GM19438 (cell line): ENCODE measurements at regions not wholly inside any gene's neighbourhood (a gene's known extent, or its start where the extent isn't known, plus 50 kb on each side); places are given as distances from the start of the nearest gene placed in this dataset.
"Not testable (repeated sequence)": the region's sequence is repeated elsewhere in the genome, so short reads cannot be mapped to it uniquely, and the experiment has no call there.

Experiments
- ATAC-seq: cut with Tn5 transposase; IDR thresholded peaks from one replicate; pipeline ENCODE4 v1.9.1; 2021; ENCODE audit warnings: low read depth; ENCODE audit not compliant: unreplicated experiment

DNA sequence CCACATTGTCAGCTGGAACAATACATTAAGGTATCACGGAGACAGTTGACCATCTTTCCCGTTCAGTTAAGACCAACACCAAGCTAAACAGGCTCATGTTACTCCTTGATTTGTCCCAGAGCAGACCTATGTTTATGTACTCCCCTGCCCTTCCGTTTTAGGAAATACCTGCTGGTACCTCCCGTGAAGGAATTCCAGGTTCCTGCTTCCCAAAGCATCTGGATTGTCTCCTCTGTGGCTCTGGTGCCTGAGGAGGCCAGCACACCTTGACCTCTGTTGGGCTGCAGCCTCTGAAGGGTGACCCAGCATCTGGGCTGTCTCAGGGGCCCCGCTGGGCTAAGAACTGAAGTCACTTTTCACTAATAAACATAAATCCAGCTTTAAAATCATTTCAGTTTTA, 647.8 kb upstream of the MARCKS start:
- ATAC-seq, result no peak

DNA sequence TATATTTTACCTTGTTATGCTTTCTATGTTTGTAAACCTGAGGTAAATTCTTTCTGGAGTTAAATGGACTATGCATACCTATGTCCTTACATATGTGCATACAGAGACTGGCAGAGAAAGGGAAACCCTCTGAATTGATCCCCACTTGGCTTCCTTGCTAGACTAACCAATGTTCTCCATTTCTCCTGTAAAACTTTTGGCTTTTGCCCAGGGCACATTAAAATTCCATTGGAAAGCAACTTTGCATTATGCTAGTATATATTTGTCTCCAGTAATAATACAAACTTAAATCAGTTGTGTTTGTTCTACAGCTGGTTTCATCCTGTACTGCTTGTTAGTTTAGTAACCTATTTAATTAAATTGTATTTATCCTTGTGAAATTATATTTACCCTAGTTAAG, 646.0 kb upstream of the MARCKS start:
- no peak for ATAC-seq

DNA sequence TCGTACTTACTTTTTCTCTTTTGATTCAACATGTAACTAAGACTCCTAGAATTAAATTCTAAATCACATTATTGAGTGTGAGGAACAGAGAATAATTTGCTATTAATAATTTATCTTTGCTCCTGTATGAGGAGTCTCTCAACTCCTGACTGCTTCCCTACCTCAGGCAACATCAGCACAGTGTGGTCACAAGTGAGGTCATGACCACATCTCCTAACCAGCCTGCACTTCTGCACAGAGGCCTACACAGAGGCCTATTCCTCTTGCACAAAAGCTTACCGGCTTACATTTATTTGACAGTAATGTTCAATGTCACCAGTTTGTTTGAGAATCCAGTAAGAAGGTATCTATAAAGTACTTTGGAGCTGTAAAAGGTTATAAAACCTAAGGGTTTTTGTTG, 637.4 kb upstream of the MARCKS start:
- ATAC-seq, result no peak

DNA sequence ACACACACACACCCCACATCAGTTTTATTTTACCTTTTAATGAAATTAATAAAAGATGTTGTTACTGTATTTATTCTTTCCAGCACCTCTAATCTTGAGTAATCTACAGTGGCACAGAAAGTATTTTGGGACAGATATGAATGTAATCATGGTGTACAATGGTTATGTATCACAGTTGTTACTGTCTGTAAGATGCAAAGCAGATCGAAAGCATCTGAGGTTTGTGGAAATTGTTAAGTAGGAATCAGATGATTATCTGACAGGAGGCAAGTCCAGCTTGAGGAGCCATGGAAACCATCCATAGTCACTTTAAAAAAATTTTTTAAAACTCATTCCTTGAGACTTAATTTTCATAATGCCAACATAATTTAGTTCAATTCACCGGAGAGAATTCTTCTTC, 636.3 kb upstream of the MARCKS start:
- ATAC-seq, result no peak

DNA sequence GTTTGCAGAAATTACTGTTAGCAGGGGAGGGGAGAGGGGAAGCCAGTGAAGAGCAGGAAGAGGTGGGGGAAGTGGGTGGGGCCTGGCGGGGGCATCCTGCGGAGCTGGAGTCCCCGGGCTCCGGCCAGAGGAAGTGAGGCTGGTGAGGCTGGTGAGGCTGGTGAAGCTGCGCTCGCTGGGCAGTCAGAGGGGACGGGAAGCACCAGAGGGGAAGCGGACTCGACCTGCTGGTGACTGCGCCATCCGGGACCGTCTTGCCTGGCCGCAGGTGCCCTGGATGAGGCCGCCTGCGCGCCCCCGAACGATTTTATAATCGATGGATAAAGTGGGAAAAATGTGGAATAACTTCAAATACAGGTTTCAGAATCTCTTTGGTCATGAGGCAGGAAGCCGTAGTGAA, 635.3 kb upstream of the MARCKS start:
- no peak for ATAC-seq

DNA sequence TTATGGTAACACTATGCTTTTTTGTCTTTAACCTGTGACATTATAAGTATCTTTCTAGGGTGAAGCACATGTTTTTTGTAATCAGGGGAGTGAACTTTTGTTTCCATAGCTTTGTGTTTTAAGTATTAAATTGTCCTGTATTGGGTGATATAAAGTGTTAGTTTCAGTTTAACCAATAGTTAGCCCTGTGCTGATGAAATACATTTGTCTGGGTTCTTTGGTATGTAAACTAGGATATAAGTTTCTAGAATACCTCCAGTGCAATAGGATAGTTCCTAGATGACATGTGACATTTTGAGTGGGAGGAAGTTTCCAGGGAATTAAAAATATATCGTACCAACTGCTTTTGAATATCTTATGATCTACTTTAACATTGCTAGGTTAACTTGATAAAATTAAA, 611.0 kb upstream of the MARCKS start:
- no peak for ATAC-seq

DNA sequence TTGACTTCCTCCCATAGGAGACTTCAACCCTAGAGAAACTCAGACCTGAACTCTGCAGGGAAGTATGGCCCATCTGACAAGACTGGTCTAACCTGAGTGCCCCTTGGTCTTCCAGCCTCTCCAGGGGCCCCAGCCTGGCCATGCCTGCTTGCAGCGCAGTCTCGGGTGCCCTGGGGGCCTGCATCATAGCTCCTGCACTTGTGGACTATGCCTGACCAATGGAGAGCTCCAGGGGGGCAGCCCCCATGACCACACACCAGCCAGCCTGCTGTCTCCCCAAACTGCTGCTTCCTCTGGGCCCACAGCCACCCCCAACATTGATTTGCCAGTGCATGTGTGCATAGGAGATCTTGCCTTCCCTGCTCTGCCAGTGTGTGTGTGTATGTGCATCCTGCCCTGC, 608.6 kb upstream of the MARCKS start:
- no peak for ATAC-seq

DNA sequence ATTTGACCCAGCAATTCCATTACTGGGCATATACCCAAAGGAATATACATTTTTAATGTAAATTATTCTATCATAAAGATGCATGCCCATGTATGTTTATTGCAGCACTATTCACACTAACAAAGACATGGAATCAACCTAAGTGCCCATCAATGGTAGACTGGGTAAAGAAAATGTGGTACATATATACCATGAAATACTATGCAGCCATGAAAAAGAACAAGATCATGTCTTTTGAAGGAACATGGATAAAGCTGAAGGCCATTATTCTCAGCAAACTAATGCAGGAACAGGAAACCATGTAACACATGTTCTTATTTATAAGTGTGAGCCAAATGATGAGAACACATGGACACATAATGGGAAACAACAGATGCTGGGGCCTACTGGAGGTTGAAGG, 603.0 kb upstream of the MARCKS start:
- not testable (repeated sequence) for ATAC-seq

DNA sequence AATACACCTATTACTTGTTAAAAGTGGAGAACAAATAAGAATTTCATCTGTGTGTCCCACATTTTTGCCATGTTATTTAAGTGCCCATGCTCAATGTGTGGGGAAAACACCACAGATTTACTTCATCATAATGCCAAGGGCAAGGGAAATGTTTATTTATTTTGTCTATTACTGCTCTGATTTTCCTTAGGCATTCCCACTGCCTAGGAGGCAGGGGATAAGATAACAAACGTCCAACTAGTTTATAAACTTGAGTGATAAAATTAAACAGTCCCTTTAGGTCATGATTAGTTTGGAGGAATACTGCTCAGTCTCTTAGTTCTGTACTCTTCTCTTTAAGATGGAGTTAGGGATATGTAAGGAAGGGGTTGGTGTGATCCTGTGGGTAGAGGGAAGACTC, 598.4 kb upstream of the MARCKS start:
- no peak for ATAC-seq

DNA sequence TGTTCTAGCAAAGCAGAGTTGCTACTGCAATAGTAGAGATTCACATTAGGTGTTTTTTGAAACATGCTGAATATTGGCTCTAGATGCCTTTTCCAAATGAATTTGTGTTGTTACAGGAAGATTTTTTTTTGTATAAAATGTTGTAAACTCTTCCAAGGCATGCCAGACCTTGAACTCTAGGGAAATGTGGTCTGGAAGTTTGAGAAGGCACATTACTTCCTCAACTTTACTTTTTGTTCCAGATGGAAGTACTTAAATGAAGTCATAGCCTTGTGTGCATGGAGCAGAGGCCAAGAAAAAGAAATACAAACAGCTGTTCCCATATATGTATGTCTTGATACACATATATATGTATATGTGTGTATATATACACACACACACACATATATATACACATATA, 585.7 kb upstream of the MARCKS start:
- ATAC-seq, result no peak

DNA sequence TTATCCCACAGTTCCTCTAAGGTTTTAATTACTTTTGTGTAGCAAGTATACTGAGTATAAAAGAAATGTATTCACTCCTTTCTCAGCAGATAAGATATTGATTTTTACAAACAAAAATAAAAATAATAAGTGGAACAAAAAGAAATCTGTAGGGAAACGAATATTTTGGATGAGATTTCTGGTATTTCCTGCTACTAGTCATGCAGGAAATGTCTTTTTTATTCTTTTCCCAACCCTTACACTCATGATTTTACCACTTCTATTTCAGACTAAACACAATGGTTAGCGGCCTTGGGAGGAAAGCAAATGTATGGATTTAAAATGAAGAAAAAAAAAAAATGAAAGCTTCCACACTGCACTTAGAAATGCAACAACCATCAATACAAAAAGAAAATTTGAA, 580.5 kb upstream of the MARCKS start:
- ATAC-seq, result no peak

DNA sequence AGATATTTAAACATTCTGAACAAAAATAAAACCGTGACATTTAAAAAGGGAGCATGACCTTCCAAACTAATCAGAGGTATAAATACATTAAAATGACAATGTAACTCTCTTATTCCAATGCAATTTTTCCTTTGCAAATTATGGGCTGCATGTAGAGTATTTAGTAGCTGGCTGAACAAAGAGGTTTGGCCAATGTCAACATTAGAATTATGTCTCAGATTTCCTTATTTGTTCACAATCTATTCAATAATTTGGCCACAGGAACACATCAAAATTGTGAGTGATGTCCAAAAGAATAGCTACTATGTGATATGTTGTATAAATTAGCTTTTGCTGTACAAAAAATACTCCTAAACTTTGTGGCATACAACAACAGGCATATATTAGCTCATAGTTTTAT, 580.0 kb upstream of the MARCKS start:
- no peak for ATAC-seq

DNA sequence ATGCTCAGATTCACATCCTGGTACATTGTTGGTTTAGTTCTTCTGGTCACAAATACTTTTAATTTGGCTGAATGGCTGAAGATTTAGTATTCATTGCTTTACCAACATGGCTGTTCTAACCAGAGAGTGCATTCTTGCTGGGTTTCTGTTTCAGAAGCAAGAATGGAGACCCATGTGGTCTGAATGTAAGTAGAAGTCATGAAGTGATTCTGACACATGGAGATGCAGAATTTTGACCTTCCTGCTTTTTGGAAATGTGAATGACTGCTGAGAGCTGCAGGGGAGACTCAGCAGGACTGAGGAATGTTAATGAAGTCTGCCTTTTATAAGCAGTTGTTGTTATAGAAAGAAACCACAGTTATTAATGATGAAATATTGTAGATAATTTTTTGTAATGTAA, 576.1 kb upstream of the MARCKS start:
- ATAC-seq, result no peak

DNA sequence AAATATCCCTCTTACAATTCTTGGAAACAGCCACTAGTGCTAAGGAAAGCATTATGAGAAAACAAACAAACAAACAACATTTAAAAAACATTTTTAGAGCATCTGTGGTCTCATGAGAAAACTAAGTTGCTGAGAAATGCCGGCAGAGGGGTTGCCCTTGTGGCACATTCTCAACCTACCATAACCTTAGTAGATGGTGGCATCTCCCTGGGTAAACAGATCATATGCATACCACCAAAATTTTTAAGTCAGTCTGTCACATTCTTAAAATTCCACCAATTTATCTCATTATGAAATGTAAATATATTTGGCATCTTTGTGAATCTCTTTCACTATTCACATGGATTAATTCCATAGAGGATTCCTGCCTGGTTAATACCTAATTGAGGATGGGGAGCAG, 575.7 kb upstream of the MARCKS start:
- ATAC-seq, result no peak

DNA sequence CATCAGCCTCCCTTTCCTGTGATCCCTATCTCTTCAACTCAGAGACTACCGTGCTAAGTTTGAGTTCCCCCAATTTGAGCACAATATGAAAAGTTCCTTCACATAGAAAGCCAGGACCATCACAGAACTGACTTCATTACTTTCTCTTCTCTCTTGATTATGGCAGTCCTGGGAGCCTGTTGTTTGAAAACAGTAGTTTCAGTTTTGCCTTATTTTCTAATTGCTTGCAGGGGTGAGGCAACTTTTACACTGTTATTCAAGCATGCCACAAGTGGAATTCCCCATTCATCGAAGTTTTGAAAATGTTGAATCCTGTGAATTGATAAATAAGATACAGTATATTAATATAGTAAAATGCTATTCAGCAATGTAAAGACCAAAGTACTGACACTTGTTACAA, 569.7 kb upstream of the MARCKS start:
- ATAC-seq, result no peak

DNA sequence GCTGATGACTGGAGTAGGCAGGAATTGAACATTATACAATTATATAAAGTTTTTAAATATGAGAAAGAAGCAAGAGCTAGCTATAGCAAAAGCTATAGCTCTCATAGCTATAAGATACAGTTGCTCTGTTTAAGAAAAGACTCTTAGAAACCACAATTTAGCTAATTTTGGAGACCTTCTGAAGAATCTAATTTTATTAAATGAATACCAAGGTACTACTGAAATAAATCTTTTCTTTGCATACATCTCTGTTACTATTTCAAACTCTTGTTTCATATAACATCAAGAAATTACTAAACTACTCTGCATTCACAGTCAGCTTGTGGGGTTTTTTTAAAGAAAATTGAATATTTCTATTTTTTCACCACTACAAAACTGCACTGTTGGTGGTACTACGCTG, 568.7 kb upstream of the MARCKS start:
- ATAC-seq, result no peak

DNA sequence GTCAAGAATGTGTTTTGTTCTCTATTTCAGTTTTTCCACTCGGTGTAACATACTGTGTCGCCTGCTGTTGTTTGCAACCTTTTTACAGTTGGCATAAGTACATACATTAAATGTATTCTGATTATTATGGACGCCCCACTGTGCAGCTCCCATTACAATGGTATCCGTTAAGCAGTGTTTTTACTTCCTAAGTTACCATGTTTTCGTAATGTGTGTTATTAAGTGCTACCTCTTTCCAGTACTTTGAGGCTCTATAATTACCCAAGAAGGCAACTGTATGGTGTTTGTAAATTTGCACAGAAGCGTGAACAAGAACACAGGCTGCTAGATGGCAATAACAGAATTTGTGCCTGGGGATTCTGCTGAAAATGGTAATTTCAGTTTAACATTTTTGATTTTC, 568.0 kb upstream of the MARCKS start:
- ATAC-seq, result no peak

DNA sequence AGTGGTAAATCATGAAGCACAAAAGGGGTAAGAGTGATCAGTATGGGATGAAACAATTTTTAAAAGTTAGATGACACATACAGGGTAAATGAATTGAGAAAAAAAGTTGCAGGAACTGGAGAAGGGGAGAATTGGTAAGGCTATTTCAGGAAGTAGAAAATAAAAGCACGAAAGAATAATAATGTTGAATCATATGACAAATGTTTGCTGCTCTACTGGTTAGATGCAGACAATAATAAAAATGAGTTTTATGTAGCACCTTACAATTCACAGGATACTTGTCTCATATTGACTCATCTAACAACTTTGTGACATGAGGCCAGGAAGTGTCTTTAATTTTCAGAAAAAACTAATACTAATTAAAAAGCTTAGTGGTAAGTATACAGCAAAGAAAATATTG, 566.5 kb upstream of the MARCKS start:
- ATAC-seq, result no peak

DNA sequence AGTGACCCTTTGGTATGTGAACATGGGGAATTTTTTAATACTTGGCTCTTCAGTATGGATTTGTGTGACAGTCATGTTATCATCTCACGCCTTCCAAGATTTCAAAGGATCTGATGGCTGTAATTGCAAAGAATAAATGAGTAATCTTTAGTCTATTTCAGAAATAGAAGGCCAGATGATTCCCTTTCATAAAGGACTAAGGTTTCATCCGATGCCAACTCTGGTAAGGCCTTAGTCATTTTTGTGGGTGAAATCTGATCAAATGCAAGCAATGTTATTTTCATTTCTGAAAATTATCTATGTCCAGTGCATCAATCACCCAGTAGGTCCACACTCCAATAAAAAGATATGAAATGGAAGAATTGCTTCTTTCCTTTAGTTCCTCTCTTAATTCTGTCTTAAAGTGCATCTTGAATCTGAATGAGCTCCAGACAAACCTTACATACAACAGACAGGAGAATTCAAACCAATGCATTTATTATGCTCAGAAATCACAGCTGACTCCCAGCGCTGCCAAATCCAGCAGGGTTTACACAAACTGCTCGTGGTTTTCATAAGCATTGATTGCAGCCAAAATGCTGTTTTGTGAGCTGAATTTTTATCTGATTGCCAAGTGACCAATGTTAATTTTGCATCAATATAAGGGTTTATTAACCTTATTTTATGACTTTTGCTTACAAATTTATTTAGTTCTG, 565.2 kb upstream of the MARCKS start:
- ATAC-seq, result no peak

DNA sequence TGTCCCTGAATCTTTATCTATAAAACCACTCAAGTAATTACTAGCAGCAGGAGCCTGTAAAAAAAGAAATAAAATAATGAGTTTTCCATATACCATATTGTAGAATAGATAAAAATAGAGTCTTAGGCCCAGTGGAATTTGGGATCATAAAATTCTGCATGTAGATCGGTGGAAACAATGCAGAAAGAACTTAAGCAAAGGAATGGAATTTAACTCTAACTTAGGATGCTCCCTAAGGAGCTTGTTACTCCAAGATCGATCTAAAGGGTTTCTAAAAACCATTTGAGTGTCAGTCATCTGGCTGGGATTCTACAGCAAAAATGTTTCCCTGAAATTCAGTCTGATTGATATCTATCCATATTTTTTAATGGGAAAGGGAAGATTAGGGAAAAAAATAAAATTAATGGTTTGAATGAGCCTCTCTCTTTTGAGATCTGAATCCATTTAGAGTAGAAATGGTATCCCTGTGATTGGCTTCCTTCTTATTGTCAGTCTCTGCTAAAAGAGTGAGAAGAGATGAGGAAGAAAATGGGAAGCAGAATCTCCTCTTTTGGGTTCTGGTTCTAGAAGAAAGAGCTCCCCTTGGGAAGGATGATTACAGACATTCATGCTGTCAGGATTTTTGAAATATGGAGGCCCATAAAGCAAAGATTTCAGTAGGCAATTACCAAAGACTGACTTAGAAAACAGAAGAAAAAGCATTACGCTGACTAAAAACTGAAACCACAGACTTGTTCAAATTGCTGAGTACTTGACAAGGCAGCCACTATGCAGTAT, 564.3 kb upstream of the MARCKS start:
- ATAC-seq, result no peak

DNA sequence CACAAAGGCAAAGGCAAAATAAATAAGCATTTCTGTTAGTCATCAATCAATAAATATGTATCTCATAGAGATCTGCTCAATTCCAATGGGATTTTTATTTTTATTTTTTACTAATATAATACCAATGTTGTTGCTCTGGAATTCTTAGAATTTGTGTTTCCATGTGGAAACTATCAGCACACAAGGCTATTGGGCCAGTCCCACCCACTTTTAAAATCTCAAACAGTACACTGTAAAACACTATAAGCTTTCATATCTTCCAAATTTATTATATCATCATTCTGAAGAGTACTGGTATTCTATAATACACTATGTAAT, 563.8 kb upstream of the MARCKS start:
- no peak for ATAC-seq

DNA sequence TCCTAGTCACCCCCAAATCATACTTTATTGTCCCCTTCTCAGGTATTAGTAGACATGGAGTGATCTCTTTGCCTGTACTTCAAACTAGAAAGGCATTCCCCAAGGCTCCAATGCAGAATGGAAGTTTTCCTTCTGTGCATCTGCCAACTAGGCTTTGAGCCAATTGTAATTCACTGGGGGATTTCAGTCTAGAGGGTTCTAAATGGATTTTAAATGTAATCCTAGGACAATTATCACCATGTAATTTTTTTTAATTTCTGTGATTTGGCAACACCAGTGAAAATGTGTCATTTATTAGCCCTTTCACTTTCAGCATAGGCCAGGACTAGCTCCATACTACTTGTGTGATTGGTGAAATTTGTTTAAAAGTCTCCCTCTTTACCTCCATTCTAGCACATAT, 557.6 kb upstream of the MARCKS start:
- no peak for ATAC-seq

DNA sequence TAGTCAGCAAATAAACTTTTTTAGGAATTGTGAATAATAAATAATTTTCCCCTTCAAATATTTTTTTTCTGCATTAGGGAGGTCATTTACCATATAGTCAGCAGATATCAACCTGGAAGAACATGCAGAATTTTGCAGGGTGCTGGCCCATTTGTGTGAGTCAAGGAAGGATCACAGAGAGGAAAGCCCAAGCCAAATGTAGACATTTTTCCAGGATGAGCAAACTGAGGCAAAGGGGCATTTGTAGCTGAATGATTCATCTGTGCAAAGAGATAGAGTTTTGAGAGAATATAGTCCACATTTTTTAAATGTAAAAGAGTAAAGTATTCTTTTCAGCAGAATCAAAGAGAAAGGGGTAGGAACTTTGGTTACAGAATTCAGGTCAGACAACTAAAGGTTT, 555.5 kb upstream of the MARCKS start:
- ATAC-seq, result no peak
